Muscle layer of duodenum (tissue), 2 donors: ENCODE measurements at regions not wholly inside any gene's neighbourhood (a gene's known extent, or its start where the extent isn't known, plus 50 kb on each side); places are given as distances from the start of the nearest gene placed in this dataset.

Experiments used
- H3K27ac ChIP-seq: one replicate; pipeline ENCODE4 v1.7.0; 2013; ENCODE audit warnings: mild to moderate bottlenecking, low read length
- H3K27me3 ChIP-seq: one replicate; pipeline ENCODE4 v1.7.0; 2013; ENCODE audit warnings: low read depth, mild to moderate bottlenecking, control low read depth, low read length
- H3K36me3 ChIP-seq, 2 donors: one replicate each; pipeline ENCODE4 v1.7.0; 2013; ENCODE audit warnings: low read length in 2 of 2, control low read depth in 1 of 2, mild to moderate bottlenecking in 1 of 2; ENCODE audit not compliant: insufficient read depth in 2 of 2, control insufficient read depth in 1 of 2
- H3K4me1 ChIP-seq, 2 donors: one replicate each; pipeline ENCODE4 v1.7.0; 2013; ENCODE audit warnings: low read length in 2 of 2, mild to moderate bottlenecking in 2 of 2, control low read depth in 1 of 2, moderate library complexity in 1 of 2; ENCODE audit not compliant: insufficient read depth in 2 of 2, control insufficient read depth in 1 of 2
- H3K4me3 ChIP-seq, 2 donors: one replicate each; pipeline ENCODE4 v1.7.0; 2013; ENCODE audit warnings: low read length in 2 of 2, low read depth in 1 of 2, mild to moderate bottlenecking in 1 of 2
- H3K9me3 ChIP-seq, 2 donors: one replicate each; pipeline ENCODE4 v1.7.0; 2013; ENCODE audit warnings: low read length in 2 of 2, control low read depth in 1 of 2, mild to moderate bottlenecking in 1 of 2; ENCODE audit not compliant: control insufficient read depth in 1 of 2
- donor health status: healthy.

DNA sequence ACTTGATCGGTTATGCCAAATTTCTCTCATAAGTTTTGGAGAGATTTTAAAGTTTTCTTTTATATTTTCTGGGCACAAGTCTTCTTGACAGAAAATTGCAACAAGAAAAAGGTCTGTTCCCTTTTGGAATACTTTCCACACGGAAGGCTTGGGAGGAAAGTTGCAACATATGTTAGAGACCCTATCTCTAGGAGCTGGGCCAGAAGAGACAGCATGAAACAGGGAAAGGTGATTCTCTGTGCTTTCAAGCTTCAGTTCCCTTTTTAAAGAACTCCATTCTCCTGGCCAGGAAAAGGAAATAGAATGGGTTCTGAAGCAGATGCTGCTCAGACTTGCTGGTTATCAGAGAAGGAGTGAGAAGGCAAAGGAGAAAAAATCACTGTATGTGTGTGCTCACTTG lies 368.3 kb downstream of the SPATA31D1 start:
- H3K27ac ChIP-seq = no peak overlapping the region

DNA sequence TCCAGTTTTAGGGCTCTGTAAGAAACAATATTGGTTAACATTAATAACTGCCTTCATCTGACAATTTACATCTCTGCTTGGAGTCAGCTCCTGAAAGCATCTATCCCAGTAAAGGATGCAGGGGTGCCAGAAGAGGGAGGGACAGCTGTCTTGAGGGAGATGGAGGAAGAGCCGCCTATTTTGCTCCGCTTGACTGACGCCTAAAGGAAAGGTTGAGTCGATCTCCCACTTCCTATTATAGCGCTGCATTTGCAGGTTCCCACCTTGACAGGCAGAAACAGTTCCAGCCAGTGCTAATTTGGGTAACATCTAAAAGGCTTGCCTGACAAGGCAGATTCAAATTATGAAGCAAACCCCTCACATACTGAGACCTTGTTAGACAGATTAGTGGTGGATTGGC lies 374.6 kb downstream of the SPATA31D1 start:
- Histone ChIP-seq H3K27me3 (no peaks in the 10 kb centered on the region), H3K4me1 (no peaks in the 10 kb centered on the region), H3K4me3 (no peak overlapping the region)

More for the DNA sequence above, 368.3 kb downstream of the SPATA31D1 start:
- Histone ChIP-seq H3K4me3 (no peak overlapping the region), H3K4me1 (no peaks in the 10 kb centered on the region), H3K36me3 (no peaks in the 10 kb centered on the region), H3K9me3 (no peaks in the 10 kb centered on the region), H3K27me3 (no peaks in the 10 kb centered on the region)

DNA sequence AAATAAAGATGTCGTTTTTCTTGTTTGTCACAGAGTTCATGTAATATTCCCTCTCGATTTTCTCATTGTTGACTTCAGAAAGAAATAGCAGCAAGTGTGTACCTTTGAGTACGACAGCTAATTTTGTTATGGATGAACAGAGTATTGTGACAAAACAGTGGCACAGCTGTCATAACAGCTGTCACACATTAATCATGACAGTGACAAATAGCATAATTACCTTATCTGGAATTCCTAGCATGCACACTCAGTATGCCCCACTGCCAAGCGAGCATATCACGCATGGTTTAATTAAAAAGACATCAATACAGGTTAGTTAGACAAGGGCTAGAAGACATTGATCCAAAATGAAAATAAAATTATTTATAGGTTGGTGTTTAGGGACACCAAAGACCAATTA lies 375.1 kb downstream of the SPATA31D1 start:
- Histone ChIP-seq H3K9me3 (no peaks in the 10 kb centered on the region), H3K4me1 (no peaks in the 10 kb centered on the region), H3K27me3 (no peaks in the 10 kb centered on the region)

More for the DNA sequence above, 374.6 kb downstream of the SPATA31D1 start:
- Histone ChIP-seq H3K27ac (no peak overlapping the region), H3K9me3 (no peaks in the 10 kb centered on the region), H3K36me3 (no peaks in the 10 kb centered on the region)

DNA sequence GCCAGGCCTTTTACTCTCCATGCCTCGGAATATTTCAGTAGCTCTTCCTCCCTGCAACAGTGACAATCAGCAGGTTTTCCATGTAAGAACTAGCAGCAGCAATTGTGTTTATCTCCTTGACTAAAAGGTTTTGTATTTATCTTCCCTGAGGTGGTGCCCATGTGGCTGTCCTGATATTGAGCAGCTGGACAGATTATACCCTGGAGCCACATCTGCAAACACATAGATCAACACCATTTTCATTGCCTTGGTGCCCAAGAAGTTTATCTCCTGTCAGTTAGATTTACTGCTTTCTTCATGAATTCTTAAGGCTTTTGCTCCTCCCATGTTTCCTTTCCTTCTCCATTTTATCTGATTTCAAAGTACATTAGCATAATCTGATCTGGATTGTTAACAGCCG lies 378.4 kb downstream of the SPATA31D1 start:
- Histone ChIP-seq H3K27me3 (no peaks in the 10 kb centered on the region), H3K4me3 (no peak overlapping the region), H3K27ac (no peak overlapping the region), H3K4me1 (no peaks in the 10 kb centered on the region), H3K9me3 (no peaks in the 10 kb centered on the region), H3K36me3 (no peaks in the 10 kb centered on the region)

More for the DNA sequence above, 375.1 kb downstream of the SPATA31D1 start:
- H3K4me3 ChIP-seq = no peak overlapping the region
- H3K36me3 ChIP-seq = no peaks in the 10 kb centered on the region
- no peak overlapping the region for H3K27ac ChIP-seq

GRCh38 chr9:82367929-82368328 lies 379.4 kb downstream of the SPATA31D1 start:
- H3K4me1 ChIP-seq = no peaks in the 10 kb centered on the region
- H3K36me3 ChIP-seq = no peaks in the 10 kb centered on the region
- H3K9me3 ChIP-seq = no peaks in the 10 kb centered on the region
- no peak overlapping the region for H3K4me3 ChIP-seq
- no peak overlapping the region for H3K27ac ChIP-seq
- no peaks in the 10 kb centered on the region for H3K27me3 ChIP-seq

DNA sequence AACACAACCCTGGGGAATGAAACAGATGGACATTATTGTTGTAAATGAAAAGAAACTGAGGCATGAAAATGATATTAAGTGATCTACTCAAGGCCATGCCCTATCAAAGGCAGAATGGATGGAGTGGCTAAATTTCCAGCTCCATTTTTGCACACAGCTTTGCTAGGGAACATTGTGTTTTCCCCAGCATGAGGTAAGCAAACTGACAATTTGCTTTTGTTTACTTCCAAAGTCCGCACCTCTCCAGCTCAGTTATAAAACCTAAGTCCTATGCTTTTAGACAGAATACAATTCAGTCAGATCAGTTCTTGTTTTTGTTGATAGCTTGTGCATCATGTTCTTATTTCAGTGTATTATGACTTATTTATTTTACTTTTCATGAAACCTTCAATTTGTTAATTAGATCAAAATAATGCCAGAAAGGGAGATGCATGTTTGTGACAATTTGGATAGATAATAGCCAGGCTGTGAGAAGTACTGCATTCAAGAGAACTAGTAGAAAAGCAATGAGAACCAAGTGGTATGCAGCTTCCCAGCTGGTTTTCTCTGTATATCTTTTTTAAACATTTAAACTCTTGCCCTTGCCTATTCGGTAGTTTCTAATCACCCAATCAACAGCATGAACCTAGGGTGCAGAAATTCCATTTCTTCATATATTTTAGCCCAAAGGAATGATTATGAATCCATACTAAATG lies 380.8 kb downstream of the SPATA31D1 start:
- Histone ChIP-seq H3K27ac (no peak overlapping the region), H3K36me3 (no peaks in the 10 kb centered on the region), H3K27me3 (no peaks in the 10 kb centered on the region), H3K4me3 (no peak overlapping the region), H3K4me1 (no peaks in the 10 kb centered on the region), H3K9me3 (no peaks in the 10 kb centered on the region)

GRCh38 chr9:82375041-82375440 lies 386.5 kb downstream of the SPATA31D1 start:
- Histone ChIP-seq H3K27ac (no peak overlapping the region), H3K9me3 (no peaks in the 10 kb centered on the region), H3K27me3 (no peaks in the 10 kb centered on the region), H3K4me1 (no peaks in the 10 kb centered on the region), H3K4me3 (no peak overlapping the region), H3K36me3 (no peaks in the 10 kb centered on the region)

GRCh38 chr9:82376677-82377232 lies 388.2 kb downstream of the SPATA31D1 start:
- Histone ChIP-seq H3K4me3 (no peak overlapping the region), H3K27ac (no peak overlapping the region), H3K9me3 (no peaks in the 10 kb centered on the region), H3K27me3 (no peaks in the 10 kb centered on the region), H3K36me3 (no peaks in the 10 kb centered on the region), H3K4me1 (no peaks in the 10 kb centered on the region)

GRCh38 chr9:82382887-82383616 lies 394.5 kb downstream of the SPATA31D1 start:
- H3K9me3 ChIP-seq = peaks cover 0 to 2% of the 10 kb centered on the region in 2 donors
- H3K27ac ChIP-seq = no peak overlapping the region
- H3K4me1 ChIP-seq = no peaks in the 10 kb centered on the region
- no peaks in the 10 kb centered on the region for H3K27me3 ChIP-seq
- no peaks in the 10 kb centered on the region for H3K36me3 ChIP-seq
- no peak overlapping the region for H3K4me3 ChIP-seq

DNA sequence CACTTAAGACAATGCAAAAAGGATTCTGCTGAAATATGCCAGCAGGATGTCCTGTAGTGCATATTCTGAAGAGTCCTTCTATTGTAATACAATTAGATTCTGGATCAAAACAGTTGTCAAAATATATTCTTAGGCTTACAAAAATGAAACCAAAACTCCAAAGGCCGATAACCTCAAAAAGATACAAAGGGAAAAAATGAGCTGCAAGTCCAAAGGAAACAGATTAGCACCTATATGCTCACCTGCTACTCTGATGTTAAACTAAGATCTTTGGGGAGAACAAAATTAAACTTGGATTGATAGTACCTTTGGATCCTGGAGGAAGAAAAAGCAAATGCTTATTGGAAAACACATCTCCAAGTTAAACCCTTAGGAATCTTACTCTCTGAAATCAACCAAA lies 397.1 kb downstream of the SPATA31D1 start:
- H3K4me1 ChIP-seq = no peaks in the 10 kb centered on the region
- H3K27me3 ChIP-seq = no peaks in the 10 kb centered on the region
- peaks cover 0 to 4% of the 10 kb centered on the region in 2 donors for H3K9me3 ChIP-seq
- H3K4me3 ChIP-seq = no peak overlapping the region
- H3K27ac ChIP-seq = no peak overlapping the region
- H3K36me3 ChIP-seq = no peaks in the 10 kb centered on the region

DNA sequence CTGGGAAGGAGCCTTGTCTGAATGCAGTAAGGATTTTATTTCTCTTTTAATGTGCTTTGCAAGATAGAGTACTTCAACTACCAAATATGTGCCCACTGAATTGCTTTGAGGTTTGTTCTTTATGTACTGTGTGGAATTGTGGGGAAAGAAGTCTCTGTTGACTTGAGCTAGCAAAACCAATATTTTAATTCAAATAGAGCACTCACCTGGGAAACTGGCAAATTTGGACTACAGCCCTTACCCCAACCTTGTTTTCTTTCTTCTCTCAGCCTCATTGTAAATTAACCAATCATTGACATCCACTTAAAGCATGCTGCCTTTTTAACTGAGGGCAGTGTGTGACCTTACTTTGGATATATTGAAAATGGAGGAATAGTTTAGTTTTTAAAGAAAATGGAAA lies 409.0 kb downstream of the SPATA31D1 start:
- Histone ChIP-seq H3K36me3 (no peaks in the 10 kb centered on the region), H3K4me1 (no peaks in the 10 kb centered on the region), H3K27me3 (no peaks in the 10 kb centered on the region), H3K9me3 (no peaks in the 10 kb centered on the region), H3K27ac (no peak overlapping the region), H3K4me3 (no peak overlapping the region)
